PC-9 (cell line): ENCODE measurements at regions not wholly inside any gene's neighbourhood (a gene's known extent, or its start where the extent isn't known, plus 50 kb on each side); places are given as distances from the start of the nearest gene placed in this dataset.

Experiments used
- BruUV-seq: library from RNA; stranded (reverse); fragments of 400-500 nt; replicated peaks from 2 replicates; lab custom pipeline; 2021; lab: Mats Ljungman, UMichigan
- CTCF ChIA-PET: fragments of 300-600 bp; sonication (Branson Sonifier 250); formaldehyde crosslinking; loops from one replicate; lab custom pipeline; 2022; ENCODE audit warnings: antibody characterized with exemption; lab: Charles Lee
- POLR2A ChIA-PET: fragments of 300-600 bp; sonication (Branson Sonifier 250); formaldehyde crosslinking; loops from one replicate; lab custom pipeline; 2022; ENCODE audit warnings: antibody characterized with exemption; ENCODE audit not compliant: unreplicated experiment; lab: Charles Lee
- DNase-seq, 2 experiments: peaks; one replicate each; pipeline versions ENCODE4 v3.0.0 to v3.0.0-alpha.2; 2015 to 2022; ENCODE audit warnings: mixed read lengths in 1 of 2
- H2AFZ ChIP-seq: fragments of 200-600 bp; sonication (generic); 2 replicates; pipeline ENCODE4 v1.8.1; 2017; ENCODE audit warnings: antibody characterized with exemption
- H3F3A ChIP-seq: fragments of 200-600 bp; sonication (generic); 2 replicates; pipeline ENCODE4 v1.8.1; 2017; ENCODE audit warnings: antibody characterized with exemption, mild to moderate bottlenecking, low read depth; ENCODE audit not compliant: insufficient read depth
- H3K27ac ChIP-seq: fragments of 200-600 bp; sonication (generic); 2 replicates; pipeline ENCODE4 v1.6.1; 2016; ENCODE audit warnings: mixed run types
- H3K27me3 ChIP-seq: fragments of 200-600 bp; sonication (generic); 2 replicates; pipeline ENCODE4 v1.6.1; 2016; ENCODE audit warnings: low read depth, mixed run types; ENCODE audit not compliant: insufficient read depth
- H3K36me3 ChIP-seq: fragments of 200-600 bp; sonication (generic); 2 replicates; pipeline ENCODE4 v1.6.1; 2016; ENCODE audit warnings: low read depth, mixed run types
- H3K4me1 ChIP-seq: fragments of 200-600 bp; sonication (generic); replicated peaks from 2 replicates; pipeline ENCODE4 v1.6.1; 2016; ENCODE audit warnings: mixed run types; ENCODE audit not compliant: insufficient read depth
- H3K4me2 ChIP-seq: fragments of 200-600 bp; sonication (generic); 2 replicates; pipeline ENCODE4 v1.6.1; 2017; ENCODE audit warnings: mixed run types
- H3K4me3 ChIP-seq: fragments of 200-600 bp; sonication (generic); 2 replicates; pipeline ENCODE4 v1.6.1; 2016; ENCODE audit warnings: mixed run types
- H3K79me2 ChIP-seq: fragments of 200-600 bp; sonication (generic); 2 replicates; pipeline ENCODE4 v1.6.1; 2017; ENCODE audit warnings: low read depth, mixed run types
- H3K9me2 ChIP-seq: fragments of 200-600 bp; sonication (generic); 2 replicates; pipeline ENCODE4 v1.8.1; 2017; ENCODE audit warnings: mild to moderate bottlenecking; ENCODE audit not compliant: insufficient read depth
- H3K9me3 ChIP-seq: fragments of 200-600 bp; sonication (generic); 2 replicates; pipeline ENCODE4 v1.8.1; 2016; ENCODE audit warnings: low read depth; ENCODE audit not compliant: insufficient read depth
- H4K20me1 ChIP-seq: fragments of 200-600 bp; sonication (generic); 2 replicates; pipeline ENCODE4 v1.8.1; 2017; ENCODE audit not compliant: insufficient read depth
- EZH2 ChIP-seq: fragments of 200-600 bp; sonication (generic); IDR thresholded peaks from 2 replicates; pipeline ENCODE4 v1.8.0; 2017; ENCODE audit warnings: antibody characterized with exemption, low read depth
- intact Hi-C: fragments of 100-400 bp; cut with micrococcal nuclease; formaldehyde crosslinking; loops from one replicate; pipeline ENCODE4 v1.10.0; 2022; ENCODE audit not compliant: unreplicated experiment
- TF ChIP-seq, protein P1 (sequence below): fragments of 200-600 bp; sonication (generic); conservative IDR thresholded peaks from 2 replicates; pipeline ENCODE4 v1.6.1; 2017; ENCODE audit warnings: mixed run types, antibody characterized with exemption, mild to moderate bottlenecking, moderate library complexity

DNA sequence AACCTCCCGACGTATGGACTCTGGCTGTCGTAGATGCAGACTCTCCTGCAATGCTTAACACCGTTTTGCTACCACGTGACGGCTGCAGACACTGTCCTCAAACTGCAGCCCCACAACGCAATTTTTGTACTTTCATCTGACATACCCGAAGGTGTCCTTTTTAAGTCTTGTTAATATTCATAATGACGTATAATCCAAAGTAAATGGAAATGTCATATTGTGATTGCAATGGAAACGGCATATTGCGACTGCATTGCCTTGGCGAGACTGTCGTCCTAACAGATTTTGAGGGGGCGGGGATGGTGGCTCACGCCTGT lies 79.3 kb upstream of the TBC1D3K start:
- Histone ChIP-seq H4K20me1 (no peaks in the 10 kb centered on the region), H3F3A (no peaks in the 10 kb centered on the region), H3K36me3 (no peaks in the 10 kb centered on the region), H3K79me2 (no peaks in the 10 kb centered on the region), H2AFZ (no peak overlapping the region), H3K4me1 (no peaks in the 10 kb centered on the region), H3K9me2 (no peaks in the 10 kb centered on the region), H3K27ac (no peak overlapping the region), H3K9me3 (no peaks in the 10 kb centered on the region), H3K4me2 (no peak overlapping the region), H3K27me3 (no peaks in the 10 kb centered on the region), H3K4me3 (no peak overlapping the region)
- POLR2A ChIA-PET: no interaction called here
- intact Hi-C loops: no loop called here
- no TSS peak for BruUV-seq
- CTCF ChIA-PET: no interaction called here
- no peak for DNase-seq
- no peak for TF ChIP-seq EZH2
- TF ChIP-seq, protein P1, sequence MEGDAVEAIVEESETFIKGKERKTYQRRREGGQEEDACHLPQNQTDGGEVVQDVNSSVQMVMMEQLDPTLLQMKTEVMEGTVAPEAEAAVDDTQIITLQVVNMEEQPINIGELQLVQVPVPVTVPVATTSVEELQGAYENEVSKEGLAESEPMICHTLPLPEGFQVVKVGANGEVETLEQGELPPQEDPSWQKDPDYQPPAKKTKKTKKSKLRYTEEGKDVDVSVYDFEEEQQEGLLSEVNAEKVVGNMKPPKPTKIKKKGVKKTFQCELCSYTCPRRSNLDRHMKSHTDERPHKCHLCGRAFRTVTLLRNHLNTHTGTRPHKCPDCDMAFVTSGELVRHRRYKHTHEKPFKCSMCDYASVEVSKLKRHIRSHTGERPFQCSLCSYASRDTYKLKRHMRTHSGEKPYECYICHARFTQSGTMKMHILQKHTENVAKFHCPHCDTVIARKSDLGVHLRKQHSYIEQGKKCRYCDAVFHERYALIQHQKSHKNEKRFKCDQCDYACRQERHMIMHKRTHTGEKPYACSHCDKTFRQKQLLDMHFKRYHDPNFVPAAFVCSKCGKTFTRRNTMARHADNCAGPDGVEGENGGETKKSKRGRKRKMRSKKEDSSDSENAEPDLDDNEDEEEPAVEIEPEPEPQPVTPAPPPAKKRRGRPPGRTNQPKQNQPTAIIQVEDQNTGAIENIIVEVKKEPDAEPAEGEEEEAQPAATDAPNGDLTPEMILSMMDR: no peak

DNA sequence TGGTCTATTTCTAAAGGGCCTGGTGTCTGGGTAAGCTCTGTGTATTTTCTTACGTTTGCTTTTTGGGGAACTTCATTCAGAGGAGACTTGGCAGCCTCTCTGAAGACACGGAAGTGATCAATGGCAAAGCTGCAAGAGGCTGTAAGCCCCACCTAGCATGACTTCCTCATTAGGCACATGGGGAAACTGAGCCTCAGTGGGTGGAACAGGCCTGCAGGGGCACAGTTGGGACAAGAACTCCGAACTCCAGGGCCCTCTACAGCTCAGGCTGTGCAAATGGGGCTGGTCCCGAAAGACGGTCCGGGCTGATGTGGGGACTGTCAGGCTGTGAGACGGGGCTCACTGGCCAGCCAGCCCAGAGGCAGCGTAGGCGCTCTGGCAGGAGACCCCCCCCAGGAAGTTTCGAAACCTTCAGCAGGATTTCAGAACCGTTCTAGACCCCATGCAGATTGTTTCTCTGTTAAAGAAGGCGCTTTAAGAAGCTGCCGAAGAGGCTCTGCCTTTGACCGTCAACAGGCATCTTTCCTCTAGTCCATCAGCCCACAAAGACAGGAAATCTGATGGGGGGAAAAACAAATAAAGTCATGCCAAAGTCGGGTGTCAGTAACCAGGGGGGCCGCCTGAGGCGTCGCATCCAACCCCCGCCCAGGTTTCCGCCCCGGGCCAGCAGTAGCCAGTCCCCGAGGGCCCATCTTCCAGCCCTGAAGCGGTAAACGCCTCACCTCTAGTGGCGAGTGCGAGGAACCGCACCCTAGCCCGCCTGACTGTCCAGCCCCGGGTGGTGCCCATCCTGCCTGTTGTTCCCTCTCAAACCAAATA lies 79.8 kb upstream of the TBC1D3K start:
- H3K4me2 ChIP-seq: no peak overlapping the region
- no peak overlapping the region for H3K4me3 ChIP-seq
- POLR2A ChIA-PET: no interaction called here

DNA sequence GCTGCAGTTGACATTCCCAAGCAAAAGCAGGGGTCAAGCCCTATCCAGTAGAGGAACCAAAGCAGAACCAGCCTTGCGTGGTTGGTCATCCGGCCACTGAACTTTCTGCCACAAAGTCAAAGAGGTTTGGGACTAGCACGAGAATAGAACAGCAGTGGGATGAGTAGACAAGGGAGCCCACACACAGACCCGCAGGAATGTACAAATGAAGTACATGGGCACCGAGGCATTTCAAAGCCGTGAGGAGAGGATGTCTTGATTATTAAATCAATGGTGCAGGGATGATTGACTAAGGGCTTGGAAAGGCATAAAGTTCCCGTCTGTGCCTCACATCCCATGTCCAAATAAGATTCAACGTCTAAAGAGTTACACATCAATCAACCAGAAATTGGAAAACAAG lies 81.8 kb upstream of the TBC1D3K start:
- H3K4me2 ChIP-seq: no peak overlapping the region
- no peaks in the 10 kb centered on the region for H3K4me1 ChIP-seq
- H3K36me3 ChIP-seq: no peaks in the 10 kb centered on the region
- no peaks in the 10 kb centered on the region for H3K79me2 ChIP-seq
- intact Hi-C loops: no loop called here
- no peak overlapping the region for H2AFZ ChIP-seq
- TF ChIP-seq EZH2: no peak
- TF ChIP-seq, protein P1: no peak
- no TSS peak for BruUV-seq
- H3K9me3 ChIP-seq: no peaks in the 10 kb centered on the region
- DNase-seq: no peak
- no peaks in the 10 kb centered on the region for H3F3A ChIP-seq
- ChIA-PET CTCF (no interaction called here), POLR2A (no interaction called here)
- peaks cover 10% of the 10 kb centered on the region; the same call in 1 of the 2 replicates for H3K27me3 ChIP-seq
- H3K27ac ChIP-seq: no peak overlapping the region
- H3K9me2 ChIP-seq: no peaks in the 10 kb centered on the region
- no peaks in the 10 kb centered on the region for H4K20me1 ChIP-seq
- no peak overlapping the region for H3K4me3 ChIP-seq

More for the DNA sequence above, 79.8 kb upstream of the TBC1D3K start:
- H3K27ac ChIP-seq: no peak overlapping the region
- DNase-seq: no peak
- H3K9me3 ChIP-seq: no peaks in the 10 kb centered on the region
- no peaks in the 10 kb centered on the region for H3K36me3 ChIP-seq
- H3K27me3 ChIP-seq: no peaks in the 10 kb centered on the region; the same call in 1 of the 2 replicates
- no TSS peak for BruUV-seq
- CTCF ChIA-PET: no interaction called here
- no peak overlapping the region for H2AFZ ChIP-seq
- H3K79me2 ChIP-seq: no peaks in the 10 kb centered on the region
- no peaks in the 10 kb centered on the region for H3K9me2 ChIP-seq
- H4K20me1 ChIP-seq: no peaks in the 10 kb centered on the region
- TF ChIP-seq EZH2: no peak
- TF ChIP-seq, protein P1: peak; percentile 27; the same call in 1 of the 2 replicates
- intact Hi-C loops: no loop called here
- no peaks in the 10 kb centered on the region for H3K4me1 ChIP-seq
- no peaks in the 10 kb centered on the region for H3F3A ChIP-seq
